ENCODE measurements at regions not wholly inside any gene's neighbourhood (a gene's known extent, or its start where the extent isn't known, plus 50 kb on each side); places are given as distances from the start of the nearest gene placed in this dataset.

DNA sequence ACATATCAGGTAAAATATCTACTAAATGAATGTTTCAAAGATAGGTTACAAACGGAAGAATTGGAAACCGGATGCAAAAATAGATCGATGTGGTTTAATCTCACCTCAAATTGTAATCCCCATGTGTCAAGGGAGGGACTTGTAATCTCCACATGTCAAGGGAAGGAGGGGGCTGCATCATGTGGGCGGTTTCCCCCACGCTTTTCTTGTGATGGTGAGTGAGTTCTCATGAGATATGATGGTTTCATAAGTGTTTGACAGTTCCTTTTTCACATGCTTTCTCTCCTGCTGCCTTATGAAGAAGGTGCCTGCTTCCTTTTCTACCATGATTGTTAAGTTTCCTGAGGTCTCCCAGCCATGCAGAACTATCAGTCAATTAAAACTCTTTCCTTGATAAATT, 408.7 kb upstream of the TMPRSS15 start:
- Histone ChIP-seq H3K27me3 (ENCODE audit: insufficient read depth, low read length, poor library complexity) (no peaks in the 10 kb centered on the region), H3K27ac (ENCODE audit: low read length) (no peak overlapping the region), H3K4me3 (ENCODE audit: low read depth in 1 of 2, low read length in 2 of 2) (no peak overlapping the region), H3K9ac (ENCODE audit: low read depth, low read length) (no peak overlapping the region), H3K4me1 (ENCODE audit: insufficient read depth, low read length) (no peaks in the 10 kb centered on the region), H3K9me3 (ENCODE audit: insufficient read depth, low read length, severe bottlenecking) (no peaks in the 10 kb centered on the region), H4K20me1 (ENCODE audit: insufficient read depth, low read length) (no peaks in the 10 kb centered on the region), H2AFZ (ENCODE audit: low read depth, low read length) (no peak overlapping the region), H3K79me2 (ENCODE audit: insufficient read depth, low read length) (no peaks in the 10 kb centered on the region), H3K36me3 (ENCODE audit: insufficient read depth, low read length) (no peaks in the 10 kb centered on the region), H3K4me2 (ENCODE audit: insufficient read depth, low read length) (no peak overlapping the region)
- no peak for TF ChIP-seq EZH2 (IDR thresholded peaks at IDR 0.05; ENCODE audit: borderline replicate concordance, low read depth, low read length, severe bottlenecking)
- TF ChIP-seq, protein P1, sequence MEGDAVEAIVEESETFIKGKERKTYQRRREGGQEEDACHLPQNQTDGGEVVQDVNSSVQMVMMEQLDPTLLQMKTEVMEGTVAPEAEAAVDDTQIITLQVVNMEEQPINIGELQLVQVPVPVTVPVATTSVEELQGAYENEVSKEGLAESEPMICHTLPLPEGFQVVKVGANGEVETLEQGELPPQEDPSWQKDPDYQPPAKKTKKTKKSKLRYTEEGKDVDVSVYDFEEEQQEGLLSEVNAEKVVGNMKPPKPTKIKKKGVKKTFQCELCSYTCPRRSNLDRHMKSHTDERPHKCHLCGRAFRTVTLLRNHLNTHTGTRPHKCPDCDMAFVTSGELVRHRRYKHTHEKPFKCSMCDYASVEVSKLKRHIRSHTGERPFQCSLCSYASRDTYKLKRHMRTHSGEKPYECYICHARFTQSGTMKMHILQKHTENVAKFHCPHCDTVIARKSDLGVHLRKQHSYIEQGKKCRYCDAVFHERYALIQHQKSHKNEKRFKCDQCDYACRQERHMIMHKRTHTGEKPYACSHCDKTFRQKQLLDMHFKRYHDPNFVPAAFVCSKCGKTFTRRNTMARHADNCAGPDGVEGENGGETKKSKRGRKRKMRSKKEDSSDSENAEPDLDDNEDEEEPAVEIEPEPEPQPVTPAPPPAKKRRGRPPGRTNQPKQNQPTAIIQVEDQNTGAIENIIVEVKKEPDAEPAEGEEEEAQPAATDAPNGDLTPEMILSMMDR (IDR thresholded peaks at IDR 0.05; ENCODE audit: borderline replicate concordance, extremely low read depth, low read length, poor library complexity, severe bottlenecking): no peak
- DNase-seq: no peak
- no peak for ATAC-seq (ENCODE audit: insufficient read depth, low read depth)

DNA sequence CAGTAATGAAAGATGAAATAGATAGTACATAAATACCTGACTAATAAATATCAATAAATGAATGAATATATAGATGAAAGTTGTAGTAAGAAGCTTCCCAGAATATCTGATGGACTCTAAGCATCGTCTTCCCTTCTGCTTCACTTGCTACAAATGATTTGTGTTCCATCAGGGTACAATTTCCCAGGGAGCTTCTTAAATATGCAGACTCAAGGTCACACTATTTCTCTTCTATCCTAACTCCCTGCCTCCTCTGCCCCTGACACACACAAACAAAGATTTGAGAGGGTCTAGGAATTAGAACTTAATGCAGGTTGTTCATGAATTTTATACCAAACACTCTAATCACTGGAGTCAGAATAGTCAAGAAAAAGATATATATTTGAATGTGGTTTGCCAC, 415.9 kb upstream of the TMPRSS15 start:
- DNase-seq: no peak
- TF ChIP-seq EZH2 (IDR thresholded peaks at IDR 0.05; ENCODE audit: borderline replicate concordance, low read depth, low read length, severe bottlenecking): no peak
- TF ChIP-seq, protein P1 (IDR thresholded peaks at IDR 0.05; ENCODE audit: borderline replicate concordance, extremely low read depth, low read length, poor library complexity, severe bottlenecking): no peak
- H4K20me1 ChIP-seq (ENCODE audit: insufficient read depth, low read length): no peaks in the 10 kb centered on the region
- no peak overlapping the region for H3K4me3 ChIP-seq (ENCODE audit: low read depth in 1 of 2, low read length in 2 of 2)
- no peak for ATAC-seq (ENCODE audit: insufficient read depth, low read depth)
- no peaks in the 10 kb centered on the region for H3K4me1 ChIP-seq (ENCODE audit: insufficient read depth, low read length)
- no peaks in the 10 kb centered on the region for H3K27me3 ChIP-seq (ENCODE audit: insufficient read depth, low read length, poor library complexity)
- H3K27ac ChIP-seq (ENCODE audit: low read length): no peak overlapping the region
- no peaks in the 10 kb centered on the region for H3K9me3 ChIP-seq (ENCODE audit: insufficient read depth, low read length, severe bottlenecking)
- H3K79me2 ChIP-seq (ENCODE audit: insufficient read depth, low read length): no peaks in the 10 kb centered on the region
- H3K36me3 ChIP-seq (ENCODE audit: insufficient read depth, low read length): no peaks in the 10 kb centered on the region
- no peak overlapping the region for H2AFZ ChIP-seq (ENCODE audit: low read depth, low read length)
- no peak overlapping the region for H3K9ac ChIP-seq (ENCODE audit: low read depth, low read length)
- no peak overlapping the region for H3K4me2 ChIP-seq (ENCODE audit: insufficient read depth, low read length)

DNA sequence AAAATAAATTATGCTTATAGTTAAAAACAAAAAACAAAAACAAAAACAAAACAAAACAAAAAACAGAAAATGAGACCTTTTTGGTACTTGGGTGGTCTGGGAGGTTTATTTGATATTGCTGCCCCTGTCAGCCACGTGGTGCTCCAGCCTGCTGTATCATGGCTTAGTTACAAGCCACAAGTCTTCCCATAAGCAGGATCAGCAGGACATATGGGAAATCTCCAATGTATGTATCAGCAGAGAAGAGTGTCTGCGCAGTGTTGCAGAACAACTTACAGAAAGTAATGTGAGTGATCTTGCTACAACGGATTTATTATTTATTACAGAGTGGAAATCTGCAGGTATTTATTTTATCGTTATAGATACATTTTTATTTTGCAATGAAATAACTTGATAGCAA, 423.0 kb upstream of the TMPRSS15 start:
- Histone ChIP-seq H3K79me2 (ENCODE audit: insufficient read depth, low read length) (no peaks in the 10 kb centered on the region), H3K9me3 (ENCODE audit: insufficient read depth, low read length, severe bottlenecking) (no peaks in the 10 kb centered on the region), H3K4me1 (ENCODE audit: insufficient read depth, low read length) (no peaks in the 10 kb centered on the region), H3K27ac (ENCODE audit: low read length) (no peak overlapping the region), H3K27me3 (ENCODE audit: insufficient read depth, low read length, poor library complexity) (no peaks in the 10 kb centered on the region), H2AFZ (ENCODE audit: low read depth, low read length) (no peak overlapping the region), H3K9ac (ENCODE audit: low read depth, low read length) (no peak overlapping the region), H3K4me3 (ENCODE audit: low read depth in 1 of 2, low read length in 2 of 2) (no peak overlapping the region), H4K20me1 (ENCODE audit: insufficient read depth, low read length) (no peaks in the 10 kb centered on the region), H3K4me2 (ENCODE audit: insufficient read depth, low read length) (no peak overlapping the region), H3K36me3 (ENCODE audit: insufficient read depth, low read length) (no peaks in the 10 kb centered on the region)
- no peak for ATAC-seq (ENCODE audit: insufficient read depth, low read depth)
- DNase-seq: no peak
- no peak for TF ChIP-seq EZH2 (IDR thresholded peaks at IDR 0.05; ENCODE audit: borderline replicate concordance, low read depth, low read length, severe bottlenecking)
- TF ChIP-seq, protein P1 (IDR thresholded peaks at IDR 0.05; ENCODE audit: borderline replicate concordance, extremely low read depth, low read length, poor library complexity, severe bottlenecking): no peak

Data from DND-41 (cell line).